ENCODE measurements at regions not wholly inside any gene's neighbourhood (a gene's known extent, or its start where the extent isn't known, plus 50 kb on each side); places are given as distances from the start of the nearest gene placed in this dataset.
"Not testable (repeated sequence)": the region's sequence is repeated elsewhere in the genome, so short reads cannot be mapped to it uniquely, and the experiment has no call there.

DNA sequence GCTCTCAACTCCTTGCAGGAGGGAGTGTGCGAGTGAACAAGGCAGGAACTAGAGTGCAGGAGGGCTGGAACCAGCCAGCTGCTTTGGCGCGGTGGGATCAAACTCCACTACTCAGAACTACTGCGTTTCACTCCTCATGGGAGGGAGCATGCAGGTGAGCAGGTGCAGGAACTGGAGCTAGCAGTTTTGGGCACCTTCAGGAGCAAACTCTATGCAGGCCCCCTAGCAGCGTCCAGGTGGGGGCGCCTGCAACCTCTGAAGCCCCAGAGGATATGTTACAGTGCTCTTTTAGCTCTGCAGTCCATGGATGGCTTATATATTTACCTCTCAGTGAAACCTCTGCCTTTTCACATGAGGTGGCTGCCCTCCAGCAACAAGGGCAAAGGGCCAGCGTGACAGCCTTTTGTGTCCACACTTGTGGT, 1303.4 kb downstream of the PCDH9 start:
- Histone ChIP-seq H3K56ac (ENCODE audit: insufficient read length, low read depth, low read length) (no peak overlapping the region), H3K4me2 (ENCODE audit: insufficient read depth, insufficient read length, low read length) (peak overlapping the region; percentile 1), H2BK15ac (ENCODE audit: low read depth, low read length) (no peak overlapping the region), H3K23ac (ENCODE audit: insufficient read length, low read depth, low read length) (no peak overlapping the region), H4K20me1 (ENCODE audit: control insufficient read depth, insufficient read depth, insufficient read length) (no peaks in the 10 kb centered on the region), H2BK120ac (ENCODE audit: low read depth, low read length, poor library complexity, severe bottlenecking) (no peak overlapping the region), H3K79me2 (ENCODE audit: insufficient read depth, low read length) (no peaks in the 10 kb centered on the region), H3K14ac (ENCODE audit: insufficient read depth, low read length) (no peak overlapping the region), H3K79me1 (ENCODE audit: insufficient read depth, low read depth, low read length, poor library complexity, severe bottlenecking) (no peaks in the 10 kb centered on the region), H4K5ac (ENCODE audit: insufficient read length, low read depth, low read length) (no peak overlapping the region), H4K91ac (ENCODE audit: insufficient read length, low read depth, low read length) (no peak overlapping the region), H3K9ac (ENCODE audit: extremely low read depth, insufficient read length, low read length) (no peak overlapping the region), H3K27me3 (ENCODE audit: insufficient read depth, low read length) (no peaks in the 10 kb centered on the region), H3T11ph (ENCODE audit: low read length) (no peak overlapping the region), H3K23me2 (ENCODE audit: insufficient read length, low read depth, low read length, poor library complexity, severe bottlenecking) (no peaks in the 10 kb centered on the region), H2BK12ac (ENCODE audit: insufficient read length, low read depth, low read length) (no peak overlapping the region), H2AK5ac (ENCODE audit: insufficient read length, low read length) (no peak overlapping the region), H3K18ac (ENCODE audit: insufficient read length, low read depth, low read length) (no peak overlapping the region), H3K4ac (ENCODE audit: low read depth, low read length) (no peak overlapping the region), H2BK20ac (ENCODE audit: low read depth, low read length, poor library complexity, severe bottlenecking) (no peak overlapping the region), H4K8ac (replicated peaks; ENCODE audit: insufficient read length, low read depth, low read length) (no peak overlapping the region), H3K9me3 (ENCODE audit: control insufficient read depth, low read depth, low read length) (no peaks in the 10 kb centered on the region), H3K27ac (ENCODE audit: insufficient read length, low read depth, low read length) (no peak overlapping the region), H2AFZ (ENCODE audit: low read length) (no peak overlapping the region), H3K4me1 (ENCODE audit: insufficient read depth, low read length) (no peaks in the 10 kb centered on the region; the same call in 1 of the 2 replicates), H2BK5ac (ENCODE audit: insufficient read length, low read length) (no peak overlapping the region)
- Mint-ChIP-seq H3K4me1 (peaks cover 8% of the 10 kb centered on the region in 2 experiments), H3K4me3 (peak overlapping the region in 1 of 2 experiments; percentile 27; a peak in 2 of 5 replicates), H3K9me3 (no peaks in the 10 kb centered on the region), H3K27me3 (ENCODE audit: low read depth) (no peaks in the 10 kb centered on the region), H3K27ac (no peak overlapping the region), H3K36me3 (ENCODE audit: insufficient read depth in 1 of 3, low read depth in 3 of 3) (no peaks in the 10 kb centered on the region)
- WGBS (ENCODE audit: extremely low coverage, insufficient read length, low lambda C conversion rate): no CpG with 5 or more reads among the region's 7 CpGs
- TF ChIP-seq, protein P1, sequence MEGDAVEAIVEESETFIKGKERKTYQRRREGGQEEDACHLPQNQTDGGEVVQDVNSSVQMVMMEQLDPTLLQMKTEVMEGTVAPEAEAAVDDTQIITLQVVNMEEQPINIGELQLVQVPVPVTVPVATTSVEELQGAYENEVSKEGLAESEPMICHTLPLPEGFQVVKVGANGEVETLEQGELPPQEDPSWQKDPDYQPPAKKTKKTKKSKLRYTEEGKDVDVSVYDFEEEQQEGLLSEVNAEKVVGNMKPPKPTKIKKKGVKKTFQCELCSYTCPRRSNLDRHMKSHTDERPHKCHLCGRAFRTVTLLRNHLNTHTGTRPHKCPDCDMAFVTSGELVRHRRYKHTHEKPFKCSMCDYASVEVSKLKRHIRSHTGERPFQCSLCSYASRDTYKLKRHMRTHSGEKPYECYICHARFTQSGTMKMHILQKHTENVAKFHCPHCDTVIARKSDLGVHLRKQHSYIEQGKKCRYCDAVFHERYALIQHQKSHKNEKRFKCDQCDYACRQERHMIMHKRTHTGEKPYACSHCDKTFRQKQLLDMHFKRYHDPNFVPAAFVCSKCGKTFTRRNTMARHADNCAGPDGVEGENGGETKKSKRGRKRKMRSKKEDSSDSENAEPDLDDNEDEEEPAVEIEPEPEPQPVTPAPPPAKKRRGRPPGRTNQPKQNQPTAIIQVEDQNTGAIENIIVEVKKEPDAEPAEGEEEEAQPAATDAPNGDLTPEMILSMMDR (conservative IDR thresholded peaks at IDR 0.05): peak; percentile 70
- DNase-seq: peak; percentile 79

GRCh38 chr13:65922846-65923245, 1307.3 kb downstream of the PCDH9 start:
- not testable (repeated sequence) for H2AK5ac ChIP-seq (ENCODE audit: insufficient read length, low read length); H3T11ph ChIP-seq (ENCODE audit: low read length); H3K23ac ChIP-seq (ENCODE audit: insufficient read length, low read depth, low read length); DNase-seq; H3K36me3 Mint-ChIP-seq (ENCODE audit: insufficient read depth in 1 of 3, low read depth in 3 of 3); H3K9me3 Mint-ChIP-seq; H3K56ac ChIP-seq (ENCODE audit: insufficient read length, low read depth, low read length); H3K27me3 ChIP-seq (ENCODE audit: insufficient read depth, low read length); H2AFZ ChIP-seq (ENCODE audit: low read length); H3K4me1 Mint-ChIP-seq; H3K27me3 Mint-ChIP-seq (ENCODE audit: low read depth); H2BK20ac ChIP-seq (ENCODE audit: low read depth, low read length, poor library complexity, severe bottlenecking); H3K18ac ChIP-seq (ENCODE audit: insufficient read length, low read depth, low read length); H2BK15ac ChIP-seq (ENCODE audit: low read depth, low read length); H4K8ac ChIP-seq (replicated peaks; ENCODE audit: insufficient read length, low read depth, low read length); H3K4me1 ChIP-seq (ENCODE audit: insufficient read depth, low read length); H3K4me3 Mint-ChIP-seq; H2BK12ac ChIP-seq (ENCODE audit: insufficient read length, low read depth, low read length); H3K79me2 ChIP-seq (ENCODE audit: insufficient read depth, low read length); H3K27ac Mint-ChIP-seq; H4K5ac ChIP-seq (ENCODE audit: insufficient read length, low read depth, low read length); H2BK5ac ChIP-seq (ENCODE audit: insufficient read length, low read length); H3K14ac ChIP-seq (ENCODE audit: insufficient read depth, low read length); H3K23me2 ChIP-seq (ENCODE audit: insufficient read length, low read depth, low read length, poor library complexity, severe bottlenecking); H4K20me1 ChIP-seq (ENCODE audit: control insufficient read depth, insufficient read depth, insufficient read length); H3K9ac ChIP-seq (ENCODE audit: extremely low read depth, insufficient read length, low read length); H3K9me3 ChIP-seq (ENCODE audit: control insufficient read depth, low read depth, low read length); H3K27ac ChIP-seq (ENCODE audit: insufficient read length, low read depth, low read length); H2BK120ac ChIP-seq (ENCODE audit: low read depth, low read length, poor library complexity, severe bottlenecking); H3K4ac ChIP-seq (ENCODE audit: low read depth, low read length); H3K79me1 ChIP-seq (ENCODE audit: insufficient read depth, low read depth, low read length, poor library complexity, severe bottlenecking); H4K91ac ChIP-seq (ENCODE audit: insufficient read length, low read depth, low read length); H3K4me2 ChIP-seq (ENCODE audit: insufficient read depth, insufficient read length, low read length)
- no CpG with 5 or more reads among the region's 4 CpGs for WGBS (ENCODE audit: extremely low coverage, insufficient read length, low lambda C conversion rate)
